Renal cortical epithelial cell (primary cell): ENCODE measurements at regions not wholly inside any gene's neighbourhood (a gene's known extent, or its start where the extent isn't known, plus 50 kb on each side); places are given as distances from the start of the nearest gene placed in this dataset.
A peak's percentile ranks its signal among the peaks of the same experiment; 100 is the strongest.
"Not testable (repeated sequence)": the region's sequence is repeated elsewhere in the genome, so short reads cannot be mapped to it uniquely, and the experiment has no call there.

ENCODE experiments used
- DNase-seq: peaks from one replicate; pipeline ENCODE4 v3.0.0-alpha.2; 2011; ENCODE audit warnings: low read depth

DNA sequence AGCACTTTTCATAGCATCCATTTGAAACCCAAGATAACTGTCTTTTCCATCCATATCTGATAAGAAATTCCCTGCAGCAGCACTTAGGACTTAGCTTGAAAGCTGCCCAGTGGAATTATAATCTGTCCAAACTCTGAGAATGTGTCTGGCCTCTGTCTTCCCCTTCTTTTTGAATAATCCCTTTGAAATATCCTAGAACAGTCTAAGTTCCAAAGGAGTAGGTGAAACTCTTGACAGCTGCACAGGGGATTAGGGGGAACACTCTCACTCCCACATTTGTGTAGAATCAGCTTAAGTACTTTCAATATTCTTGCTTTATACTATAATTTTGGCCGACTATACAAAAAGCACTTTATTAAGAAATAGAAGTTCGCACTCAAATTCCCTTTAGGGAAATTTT is 157.7 kb downstream of the PAPSS1 start:
- no peak for DNase-seq

DNA sequence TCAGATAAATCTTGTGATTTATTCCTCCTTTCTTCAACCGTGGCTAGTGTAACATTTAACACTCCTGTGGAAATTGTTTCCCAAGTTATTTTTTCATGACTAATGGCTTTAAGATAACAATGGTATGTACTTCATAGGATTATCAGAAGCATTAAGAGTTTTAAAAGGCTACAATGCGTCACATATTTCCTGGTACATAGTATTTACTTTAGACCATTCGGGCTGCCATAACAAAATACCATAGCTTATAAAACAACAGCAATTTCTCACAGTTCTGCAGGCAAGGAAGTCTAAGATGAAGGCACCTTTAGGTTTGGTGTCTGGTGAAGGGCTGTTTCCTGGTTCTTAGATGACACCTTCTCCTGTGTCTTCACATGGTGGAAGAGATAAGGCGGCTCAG is 158.6 kb downstream of the PAPSS1 start:
- no peak for DNase-seq

DNA sequence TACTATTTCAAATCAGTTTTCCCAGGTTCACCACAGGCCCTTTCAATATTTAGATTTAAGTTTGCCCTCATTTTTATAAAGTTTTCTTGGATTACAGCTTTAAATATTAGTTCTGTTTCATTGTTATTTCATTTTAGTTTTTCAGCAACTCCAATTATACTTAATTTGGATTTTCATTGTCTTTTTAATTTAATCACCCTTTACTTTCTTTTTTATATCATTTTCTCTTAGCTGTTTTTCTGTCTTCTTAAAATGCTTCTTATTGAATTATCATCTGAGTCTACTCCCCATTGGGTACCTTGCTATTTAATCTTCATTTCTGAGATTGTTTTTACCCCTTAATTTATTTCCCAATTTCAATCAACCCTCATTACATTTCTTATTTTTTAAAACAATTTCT is 160.4 kb downstream of the PAPSS1 start:
- DNase-seq = no peak

DNA sequence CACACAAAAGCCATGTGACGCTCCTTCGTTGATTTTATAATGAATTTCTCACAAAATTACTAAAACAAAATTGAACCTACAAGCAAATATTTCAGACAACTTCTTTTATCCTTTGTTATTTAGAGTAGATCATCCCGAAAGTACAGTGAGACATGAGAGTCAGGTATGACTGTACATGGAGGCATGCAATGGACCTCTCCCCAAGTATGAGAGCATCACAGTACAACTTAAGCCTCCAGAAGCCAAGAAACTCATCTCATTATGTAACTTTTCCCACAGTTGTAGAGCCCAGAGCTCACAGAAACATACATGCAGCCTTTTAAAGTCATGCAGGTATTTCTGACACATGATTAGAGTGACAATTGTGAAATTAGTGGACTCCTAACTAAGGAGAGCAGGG is 167.7 kb downstream of the PAPSS1 start:
- no peak for DNase-seq

DNA sequence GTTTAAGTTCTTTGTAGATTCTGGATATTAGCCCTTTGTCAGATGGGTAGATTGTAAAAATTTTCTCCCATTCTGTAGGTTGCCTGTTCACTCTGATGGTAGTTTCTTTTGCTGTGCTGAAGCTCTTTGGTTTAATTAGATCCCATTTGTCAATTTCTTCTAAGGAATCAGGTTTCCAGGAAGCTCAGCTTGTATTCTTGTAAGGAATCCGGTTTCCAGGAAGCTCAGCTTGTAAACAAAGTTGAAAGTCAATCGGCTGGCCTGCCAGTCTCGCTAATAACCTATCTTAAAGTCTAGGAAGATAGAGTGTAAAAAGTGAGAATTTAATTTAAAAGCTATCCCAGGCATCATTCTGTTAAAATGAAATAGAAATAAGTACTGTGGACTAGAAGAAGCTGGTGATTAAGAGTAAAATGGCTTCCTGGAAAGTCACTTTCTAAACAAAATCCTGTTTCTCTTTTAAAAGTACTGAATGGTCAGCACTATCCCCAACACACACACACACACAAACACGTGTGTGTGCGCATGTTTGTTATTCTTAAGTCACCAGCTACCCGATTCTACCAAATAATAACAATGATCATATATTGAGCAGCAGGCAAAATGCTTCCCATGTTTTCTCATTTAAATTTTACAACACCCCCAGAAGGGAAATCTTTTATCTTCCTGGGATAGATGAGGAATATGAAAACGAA is 171.7 kb downstream of the PAPSS1 start:
- peak; percentile 74 for DNase-seq

DNA sequence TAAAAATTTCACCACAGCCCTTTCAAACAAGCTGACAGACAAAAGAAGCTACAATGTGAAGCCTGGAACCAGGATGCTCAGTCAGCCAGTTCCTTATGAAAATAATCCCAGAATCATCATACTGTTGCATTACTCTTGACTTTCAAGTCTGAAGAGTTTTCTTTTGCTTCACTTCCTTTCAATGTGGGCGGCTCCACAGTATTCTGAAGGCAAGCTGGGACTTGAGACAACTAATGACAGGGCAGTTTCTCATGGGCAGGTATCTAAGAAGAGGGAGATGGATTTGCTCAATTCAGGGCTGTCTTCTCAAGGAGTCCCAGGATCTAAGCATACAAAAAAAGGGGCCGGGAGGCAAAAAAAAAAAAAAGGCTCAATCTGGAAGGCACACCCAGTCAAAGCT is 173.4 kb downstream of the PAPSS1 start:
- no peak for DNase-seq

DNA sequence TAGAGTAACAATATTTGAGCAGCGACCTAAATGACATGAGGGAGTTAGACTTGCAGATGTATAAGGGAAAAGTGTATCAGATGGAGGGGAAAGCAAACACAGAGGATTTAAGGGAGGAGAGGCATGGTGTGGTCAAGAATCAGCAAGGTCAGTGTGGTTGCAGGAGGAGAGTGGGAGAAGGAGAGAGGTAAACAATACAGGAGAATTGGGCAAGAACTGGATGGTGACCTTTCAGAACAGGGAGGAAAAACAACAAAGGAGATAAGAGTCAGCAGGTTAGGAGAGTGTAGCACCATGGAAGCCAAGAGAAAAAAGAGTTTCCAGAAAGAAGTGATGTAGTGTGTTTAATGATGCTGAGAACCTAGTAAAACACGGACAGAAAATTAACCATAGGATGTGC is 178.5 kb downstream of the PAPSS1 start:
- peak; percentile 21 for DNase-seq

DNA sequence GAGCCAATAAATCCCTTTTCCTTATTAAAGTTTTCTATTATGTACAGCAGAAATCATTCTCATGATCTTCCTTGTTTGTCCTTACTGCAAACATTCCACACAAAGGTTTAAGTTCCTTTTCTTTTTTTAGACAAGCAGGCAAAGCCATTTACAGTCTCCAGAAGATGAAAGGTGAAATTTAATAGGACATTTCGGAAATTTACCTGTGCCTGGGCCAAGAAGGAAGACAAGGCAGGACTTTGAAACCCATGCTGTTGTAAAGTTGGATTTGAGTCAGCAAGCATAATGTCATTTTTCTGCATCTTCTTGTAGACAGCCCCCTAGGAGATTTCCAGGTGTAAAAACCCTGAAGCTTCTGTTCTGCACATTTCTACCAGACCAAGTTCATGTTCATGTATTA is 188.1 kb downstream of the PAPSS1 start:
- DNase-seq = no peak

DNA sequence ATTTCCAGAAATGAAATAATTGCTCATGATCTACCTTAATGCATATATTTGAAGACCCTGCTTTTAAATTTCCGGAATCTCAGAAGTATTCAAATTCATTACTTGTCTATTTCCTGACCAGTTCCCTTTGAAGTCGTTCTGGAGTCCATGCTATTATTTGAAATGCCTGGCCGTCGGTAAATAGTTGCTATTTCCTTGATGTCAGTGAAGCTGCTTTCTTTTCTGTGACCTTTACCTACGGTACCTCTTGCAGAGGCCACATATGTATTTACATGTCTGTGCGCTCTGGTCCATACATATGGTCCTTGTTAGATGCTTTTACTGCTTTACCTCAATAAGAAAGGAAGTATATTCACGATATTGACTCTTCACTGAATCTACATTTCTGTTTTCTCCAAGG is 199.7 kb downstream of the PAPSS1 start:
- DNase-seq = no peak

DNA sequence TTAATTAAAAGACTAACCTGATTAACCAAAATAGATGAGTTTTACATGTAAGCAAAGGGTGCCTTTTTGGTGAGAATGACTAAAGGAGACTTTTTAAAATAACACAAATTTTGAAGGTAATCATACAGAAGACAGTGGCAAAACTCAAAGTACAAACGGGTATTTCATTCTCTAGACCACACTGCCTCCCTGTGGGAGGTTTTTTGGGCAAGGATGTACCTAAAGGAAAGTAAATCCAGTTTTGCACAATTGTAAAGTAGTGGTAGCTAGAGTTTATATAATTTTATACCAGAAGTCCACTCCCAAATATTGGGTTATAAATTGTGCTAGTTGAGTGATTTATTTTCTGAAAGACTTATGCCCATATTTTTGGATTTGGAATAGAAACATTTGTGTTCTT is 201.0 kb downstream of the PAPSS1 start:
- DNase-seq = peak; percentile 42

DNA sequence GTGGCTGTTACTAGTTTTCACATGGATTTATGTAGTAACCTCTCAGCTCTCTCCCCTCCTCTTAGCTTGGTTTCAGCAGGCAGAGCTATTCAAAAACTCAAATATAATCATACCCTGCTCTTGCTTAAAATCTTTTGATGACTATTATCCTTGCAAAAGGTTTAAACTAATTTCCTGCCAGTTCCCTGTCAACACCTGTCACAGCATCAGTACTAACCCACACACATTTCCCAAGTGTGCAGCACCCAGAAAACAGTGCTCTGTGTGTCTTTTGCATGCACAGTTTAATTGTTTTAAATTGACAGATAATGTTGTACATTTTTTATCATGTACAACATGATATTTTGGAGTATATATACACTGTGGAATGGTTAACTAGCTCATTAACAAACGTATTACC is 202.0 kb downstream of the PAPSS1 start:
- DNase-seq = no peak

DNA sequence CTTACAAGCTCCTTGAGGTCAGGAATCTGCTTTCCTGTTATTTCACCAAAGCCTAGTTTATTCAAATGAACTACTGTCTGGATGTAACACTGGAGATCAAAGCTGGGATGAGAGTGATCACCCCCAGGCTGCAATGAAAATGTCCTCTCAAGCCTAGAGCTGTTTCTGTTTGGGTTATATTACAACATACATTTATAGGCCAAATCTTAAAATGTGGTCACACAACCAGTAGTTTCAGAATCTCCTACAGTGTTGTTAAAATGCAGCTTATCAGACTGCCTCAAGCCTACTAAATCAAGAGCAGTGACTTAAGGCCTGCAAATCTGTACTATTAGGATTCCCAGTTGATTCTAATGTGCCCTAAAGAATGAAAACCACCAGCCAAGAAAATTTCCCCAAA is 207.5 kb downstream of the PAPSS1 start:
- no peak for DNase-seq

DNA sequence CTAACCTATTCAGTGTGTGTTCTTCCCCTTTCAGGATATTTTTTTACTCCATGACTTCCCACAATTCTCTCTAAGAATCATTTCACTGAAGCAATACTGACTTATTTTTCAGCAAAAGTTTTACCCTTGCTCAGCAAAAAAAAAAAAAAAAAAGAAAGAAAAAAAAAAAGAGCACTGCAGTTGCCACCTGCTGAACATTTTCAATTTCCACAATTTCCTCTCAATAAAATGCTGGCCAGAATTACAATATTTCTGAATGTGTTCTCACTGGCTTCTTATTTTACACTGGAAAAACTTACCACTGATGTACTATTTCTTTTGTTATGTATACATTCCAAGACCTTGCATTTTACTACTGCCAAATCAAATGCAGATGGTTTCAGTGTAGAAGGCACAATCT is 210.4 kb downstream of the PAPSS1 start:
- no peak for DNase-seq

DNA sequence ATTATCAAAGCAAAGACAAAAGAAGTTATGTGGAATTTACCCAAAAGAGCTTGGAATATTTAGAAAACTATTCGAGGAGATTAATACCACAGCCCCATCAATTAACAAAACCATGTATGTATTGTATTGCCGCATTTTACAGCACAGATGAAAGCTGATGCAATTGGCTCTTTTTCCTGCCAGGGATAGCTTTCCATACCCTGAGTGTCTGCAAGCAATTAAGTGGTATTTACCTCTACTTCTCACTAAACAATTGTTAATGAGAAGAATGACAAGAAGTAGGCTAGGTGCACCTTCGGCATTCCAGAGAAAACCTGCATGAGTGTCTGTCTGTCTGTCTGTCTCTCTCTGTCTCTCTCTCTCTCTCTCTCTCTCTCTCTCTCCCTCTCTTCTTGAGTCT is 219.5 kb downstream of the PAPSS1 start:
- DNase-seq = no peak

DNA sequence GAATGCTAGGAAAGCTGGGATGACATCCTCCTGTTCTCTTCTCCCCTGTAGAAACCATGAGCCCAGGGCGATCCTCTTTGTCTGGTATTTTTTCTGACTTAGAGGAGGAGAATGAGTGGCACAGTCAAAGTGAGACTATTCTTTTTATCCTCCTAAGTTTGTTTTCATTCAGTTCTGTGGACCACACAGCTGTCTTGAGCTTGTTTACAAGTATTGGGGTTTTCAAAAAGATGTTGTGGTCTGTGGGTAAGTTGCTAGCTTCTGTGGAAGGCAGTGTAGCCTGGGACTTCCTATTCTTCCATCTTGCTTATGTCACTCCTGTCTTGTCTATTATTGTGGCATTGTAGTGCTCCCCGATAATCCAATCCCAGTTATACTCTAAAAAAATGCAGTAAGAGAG is 223.0 kb downstream of the PAPSS1 start:
- no peak for DNase-seq

DNA sequence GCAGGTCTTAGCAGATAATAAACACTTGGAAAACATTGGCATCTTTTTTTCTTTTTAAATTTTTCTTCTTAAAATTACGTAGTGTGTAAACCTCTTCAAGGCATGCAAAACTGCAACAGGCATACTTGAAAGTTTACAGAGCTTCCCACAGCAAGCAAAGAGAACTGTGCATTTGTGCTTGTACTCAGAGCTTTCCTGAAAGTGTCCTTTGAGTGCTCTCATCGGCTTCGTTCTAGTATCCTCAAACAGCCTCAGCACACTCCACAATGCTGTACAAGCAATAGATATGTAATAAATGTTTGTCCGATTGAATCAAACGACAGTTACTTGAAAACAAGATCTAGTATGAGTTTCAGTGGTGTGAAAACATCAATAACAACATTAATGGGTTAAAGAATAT is 227.5 kb downstream of the PAPSS1 start:
- DNase-seq = no peak

DNA sequence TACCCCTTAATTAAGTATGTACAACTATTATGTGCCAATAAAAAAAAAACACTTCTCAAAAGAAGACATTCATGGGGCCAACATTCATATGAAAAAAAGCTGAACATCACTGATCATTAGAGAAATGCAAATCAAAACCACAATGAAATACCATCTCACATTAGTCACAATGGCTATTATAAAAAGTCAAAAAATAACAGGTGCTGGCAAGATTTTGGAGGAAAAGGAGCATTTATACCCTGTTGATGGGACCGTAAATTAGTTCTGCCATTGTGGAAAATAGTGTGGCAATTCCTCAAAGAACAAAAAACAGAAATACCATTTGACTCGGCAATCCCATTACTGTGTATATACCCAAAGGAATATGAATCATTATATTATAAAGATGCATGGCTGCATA is 229.9 kb downstream of the PAPSS1 start:
- no peak for DNase-seq

DNA sequence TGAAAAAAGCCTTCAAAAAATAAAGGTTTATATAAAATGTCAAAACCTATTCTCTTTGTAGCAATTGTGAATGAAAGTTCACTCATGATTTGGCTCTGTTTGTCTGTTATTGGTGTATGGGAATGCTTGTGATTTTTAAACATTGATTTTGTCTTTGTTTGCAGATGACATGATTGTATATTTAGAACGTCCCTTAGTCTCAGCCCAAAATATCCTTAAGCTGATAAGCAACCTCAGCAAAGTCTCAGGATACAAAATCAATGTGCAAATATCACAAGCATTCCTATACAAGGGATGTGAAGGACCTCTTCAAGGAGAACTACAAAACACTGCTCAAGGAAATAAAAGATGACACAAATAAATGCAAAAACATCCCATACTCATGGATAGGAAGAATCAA is 236.4 kb downstream of the PAPSS1 start:
- not testable (repeated sequence) for DNase-seq

DNA sequence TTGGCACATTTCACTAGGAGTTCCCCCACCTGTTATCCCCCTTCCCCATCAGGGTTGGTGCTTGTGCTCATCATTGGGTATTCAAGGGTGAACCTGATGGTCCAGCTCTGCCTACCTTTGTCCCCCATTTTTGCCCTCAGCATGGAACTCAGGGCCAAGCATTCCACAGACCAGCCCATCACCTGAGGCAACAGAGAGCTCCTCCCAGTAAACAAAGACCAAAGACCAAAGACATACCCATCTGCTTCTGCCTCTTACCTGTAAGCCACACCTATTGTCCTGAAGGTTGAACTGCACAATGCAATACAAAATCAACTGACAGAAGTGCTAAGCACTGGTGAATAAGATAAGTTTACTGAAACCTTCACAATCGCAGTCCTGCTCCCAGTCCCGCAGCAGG is 237.5 kb downstream of the PAPSS1 start:
- no peak for DNase-seq

DNA sequence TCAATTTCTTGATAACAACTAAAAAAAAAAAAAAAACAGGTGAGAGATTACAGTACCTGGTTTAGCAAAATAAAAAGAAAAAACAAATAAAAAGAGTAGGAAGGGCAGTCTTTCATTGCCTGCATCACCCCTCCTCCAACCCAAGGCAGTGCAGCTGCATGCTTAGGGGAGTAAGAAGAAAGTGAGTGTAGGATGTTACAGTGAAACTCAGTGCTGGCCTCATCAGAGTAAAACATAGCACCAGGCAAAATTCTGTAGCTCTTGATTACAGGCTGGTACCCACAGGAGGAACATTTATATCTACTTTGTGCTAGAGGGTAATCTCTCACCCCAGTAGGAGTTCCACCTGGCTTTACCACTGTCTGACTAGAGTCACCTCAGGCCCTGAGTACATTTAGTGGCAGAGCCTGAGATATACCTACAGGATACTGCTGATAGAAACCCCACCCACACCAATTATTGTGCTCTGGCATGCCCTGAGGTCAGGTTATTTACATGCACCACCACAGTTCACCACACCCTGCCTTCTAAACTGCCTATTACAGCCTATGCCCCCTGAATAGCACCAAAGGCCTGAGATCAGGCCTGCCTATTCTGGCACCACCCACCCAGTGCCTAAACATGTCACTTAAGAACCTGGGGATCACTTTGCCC is 241.6 kb downstream of the PAPSS1 start:
- no peak for DNase-seq

DNA sequence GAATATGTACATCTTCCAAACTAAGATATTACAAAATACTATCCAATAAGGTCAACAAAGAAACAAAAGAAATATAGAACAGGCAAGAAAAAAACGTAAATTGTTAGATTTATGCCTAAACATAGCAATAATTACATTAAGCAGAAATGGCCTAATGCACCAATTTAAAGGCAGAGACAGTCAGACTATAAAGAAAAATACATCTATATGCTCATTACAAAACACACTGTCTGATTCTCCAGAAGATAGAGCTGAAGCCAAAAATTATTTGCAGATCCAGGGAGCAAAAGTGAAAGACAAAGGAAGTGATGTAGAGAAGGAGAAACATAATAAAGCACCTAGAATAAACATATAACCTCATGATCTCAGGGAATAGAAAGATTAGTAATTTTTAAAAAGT is 246.9 kb downstream of the PAPSS1 start:
- DNase-seq = no peak

DNA sequence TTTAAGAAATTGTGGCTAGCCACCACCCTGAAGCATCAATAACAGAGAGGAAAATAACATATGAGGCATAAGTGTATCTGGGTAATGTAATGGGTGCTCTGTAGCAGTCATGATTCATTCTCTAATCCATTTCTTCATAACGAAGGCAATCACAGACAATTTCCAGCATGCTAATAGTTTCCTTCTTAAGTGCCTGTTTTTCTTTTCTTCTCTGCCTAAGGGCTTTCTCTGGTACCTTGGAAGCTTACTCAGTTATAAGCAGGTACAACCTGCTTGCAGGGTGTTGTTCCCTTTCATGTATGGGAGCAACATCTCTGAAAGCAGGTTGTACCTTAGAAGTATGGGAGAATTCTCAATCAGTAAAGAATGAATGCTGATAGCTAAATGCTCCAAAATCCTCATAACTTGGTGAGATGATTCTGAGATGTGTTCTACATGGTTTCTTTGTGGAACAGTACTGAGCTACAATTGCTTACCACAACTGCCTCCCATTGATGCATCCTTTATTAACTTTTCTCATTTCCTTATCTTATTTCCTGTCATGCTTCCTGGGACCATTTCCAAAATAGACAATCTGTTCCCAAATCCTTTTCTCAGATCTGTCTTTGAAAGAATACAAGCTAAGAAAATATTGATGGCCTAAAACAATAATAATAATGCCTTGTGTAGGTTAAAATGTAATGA is 247.6 kb downstream of the PAPSS1 start:
- peak; percentile 7 for DNase-seq

DNA sequence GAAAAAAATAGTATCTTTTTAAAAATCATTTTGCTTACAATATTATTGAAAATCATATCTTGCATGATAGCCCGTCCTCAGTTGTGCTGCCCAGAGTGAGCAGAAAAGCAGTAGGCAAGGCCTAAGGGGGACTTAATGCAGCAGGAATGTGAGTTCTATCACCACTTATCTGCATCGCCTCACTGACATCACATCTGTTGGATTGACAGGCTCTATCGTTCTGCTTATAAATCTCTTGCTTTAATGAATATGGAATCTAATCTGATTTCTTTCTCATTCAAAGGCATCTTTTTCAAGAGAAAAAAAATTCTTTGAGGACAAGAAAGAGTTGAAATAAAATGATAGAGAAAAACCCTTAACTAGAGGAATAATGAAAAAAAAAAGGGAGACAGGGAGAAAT is 249.9 kb downstream of the PAPSS1 start:
- DNase-seq = no peak
